Mammary epithelial cell (primary cell): ENCODE measurements at regions not wholly inside any gene's neighbourhood (a gene's known extent, or its start where the extent isn't known, plus 50 kb on each side); places are given as distances from the start of the nearest gene placed in this dataset.

Experiments used
- CTCF ChIP-seq, 2 donors: IDR thresholded peaks in 1 of 2; conservative IDR thresholded peaks in 1 of 2; 2 replicates each; pipeline ENCODE4 v1.5.1; 2011 to 2012; ENCODE audit warnings: inconsistent platforms in 2 of 2, low read length in 2 of 2, mild to moderate bottlenecking in 2 of 2, control low read depth in 1 of 2, low read depth in 1 of 2; ENCODE audit not compliant: insufficient read depth in 1 of 2; ENCODE audit errors: extremely low read depth in 1 of 2
- EZH2 ChIP-seq: IDR thresholded peaks from 2 replicates; pipeline ENCODE4 v1.6.1; 2012; ENCODE audit warnings: low read length, inconsistent platforms, borderline replicate concordance

DNA sequence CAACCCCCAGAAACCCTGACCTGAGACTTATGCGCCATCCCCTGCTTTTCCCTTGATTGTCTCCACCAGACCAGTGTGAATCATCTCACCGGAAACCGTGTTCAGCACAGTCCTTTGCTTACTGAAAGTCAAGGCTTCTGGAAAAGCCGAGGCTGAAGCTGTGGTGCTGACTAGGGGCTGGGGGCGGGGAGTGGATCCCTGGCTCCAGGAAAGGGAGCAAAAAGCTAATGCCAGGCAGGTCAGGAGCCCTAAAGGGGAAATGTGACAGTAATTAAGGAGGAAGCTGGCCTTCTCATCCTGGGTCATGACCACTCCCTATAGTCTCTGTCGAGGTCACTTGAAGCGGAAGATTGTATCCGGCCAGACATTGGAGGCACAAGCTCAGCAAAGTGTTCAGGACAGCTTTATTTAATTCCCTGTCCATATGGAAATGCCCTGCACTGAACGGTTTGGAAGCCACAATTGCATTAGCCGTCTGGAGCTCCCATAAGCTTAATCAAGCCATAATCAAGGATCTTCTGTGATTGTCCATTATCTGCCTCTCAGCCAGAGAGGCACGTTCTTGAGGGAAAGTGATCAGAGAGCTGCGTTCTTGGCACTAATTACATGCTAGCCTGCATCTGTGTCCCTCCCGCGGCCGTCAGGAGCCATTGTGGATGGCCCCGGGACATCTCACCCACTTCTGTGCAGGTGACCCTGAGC, 403.6 kb downstream of the RRAGC start:
- TF ChIP-seq EZH2 = no peak
- TF ChIP-seq CTCF (conservative IDR thresholded peaks at IDR 0.05 in 1 of 2, IDR thresholded peaks at IDR 0.05 in 1 of 2; ENCODE audit: extremely low read depth in 1 of 2, insufficient read depth in 1 of 2, low read depth in 1 of 2, low read length in 2 of 2) = no peak
